HG02642 (cell line): ENCODE measurements at regions not wholly inside any gene's neighbourhood (a gene's known extent, or its start where the extent isn't known, plus 50 kb on each side); places are given as distances from the start of the nearest gene placed in this dataset.

Experiments
- ATAC-seq: cut with Tn5 transposase; IDR thresholded peaks from one replicate; pipeline ENCODE4 v1.9.1; 2021; ENCODE audit warnings: mild to moderate bottlenecking; ENCODE audit not compliant: unreplicated experiment, poor library complexity

DNA sequence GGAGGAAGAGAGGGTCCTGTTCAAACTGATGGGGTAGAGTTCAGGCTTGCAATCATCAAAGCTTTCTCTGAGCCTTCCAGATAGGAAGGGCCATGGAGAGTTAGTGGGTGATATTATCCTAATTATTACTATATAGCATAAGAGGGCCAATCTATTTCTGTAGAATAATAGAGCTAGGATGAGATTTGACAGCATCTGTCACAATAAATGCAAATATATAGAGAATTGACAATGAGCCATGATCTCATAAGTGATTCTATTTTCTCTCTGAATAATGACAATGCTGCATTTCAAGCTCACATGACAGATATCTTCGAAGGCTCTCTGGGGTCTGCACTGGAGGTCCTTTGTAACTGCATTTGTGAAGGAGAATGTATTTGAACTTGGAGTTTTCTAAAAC, 521.9 kb upstream of the CELF4 start:
- no peak for ATAC-seq

DNA sequence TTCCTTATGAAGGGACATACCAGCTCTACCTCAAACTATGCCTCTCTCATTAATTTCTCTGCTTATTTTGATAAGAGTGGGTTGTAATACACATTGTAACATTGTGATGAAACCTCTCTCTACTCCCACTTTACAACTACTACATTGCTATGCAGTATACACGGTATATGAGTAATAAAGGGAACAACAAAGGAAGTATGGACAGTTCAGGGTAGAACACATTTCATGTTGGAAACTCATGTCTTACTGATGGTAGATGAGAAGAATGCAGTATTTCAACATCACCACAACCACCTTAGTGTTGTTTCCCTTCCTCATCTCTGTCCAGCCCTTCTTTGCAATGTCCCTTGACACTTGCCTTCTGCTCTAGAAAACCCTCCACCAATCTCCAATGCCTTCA, 515.9 kb upstream of the CELF4 start:
- ATAC-seq, result no peak

DNA sequence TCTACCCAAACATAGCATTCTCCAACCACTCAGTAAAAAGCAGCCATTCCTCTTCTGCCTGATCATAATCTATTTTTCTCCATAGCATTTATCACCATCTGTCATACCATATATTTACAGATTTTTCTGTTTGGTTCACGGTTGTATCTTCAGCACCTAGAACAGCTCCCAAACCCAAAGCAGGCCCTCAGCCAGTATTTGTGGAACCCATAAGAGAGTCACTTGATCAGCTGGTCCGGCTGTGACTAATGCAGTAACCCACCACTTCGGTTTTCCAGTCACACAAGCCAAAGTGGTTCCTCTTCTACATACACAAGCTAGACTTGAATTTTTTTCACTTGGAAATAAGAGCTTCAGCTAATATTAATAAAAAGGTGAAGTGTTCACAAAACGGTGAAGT, 511.6 kb upstream of the CELF4 start:
- no peak for ATAC-seq

- no peak for ATAC-seq
Observed at GRCh38 chr18:38076346-38077070, 510.9 kb upstream of the CELF4 start.

- no peak for ATAC-seq
Observed at GRCh38 chr18:38074298-38074876, 508.8 kb upstream of the CELF4 start.

- ATAC-seq, result no peak
Observed at GRCh38 chr18:38067821-38068220, 502.2 kb upstream of the CELF4 start.

GRCh38 chr18:38067086-38067485, 501.5 kb upstream of the CELF4 start:
- ATAC-seq, result no peak

DNA sequence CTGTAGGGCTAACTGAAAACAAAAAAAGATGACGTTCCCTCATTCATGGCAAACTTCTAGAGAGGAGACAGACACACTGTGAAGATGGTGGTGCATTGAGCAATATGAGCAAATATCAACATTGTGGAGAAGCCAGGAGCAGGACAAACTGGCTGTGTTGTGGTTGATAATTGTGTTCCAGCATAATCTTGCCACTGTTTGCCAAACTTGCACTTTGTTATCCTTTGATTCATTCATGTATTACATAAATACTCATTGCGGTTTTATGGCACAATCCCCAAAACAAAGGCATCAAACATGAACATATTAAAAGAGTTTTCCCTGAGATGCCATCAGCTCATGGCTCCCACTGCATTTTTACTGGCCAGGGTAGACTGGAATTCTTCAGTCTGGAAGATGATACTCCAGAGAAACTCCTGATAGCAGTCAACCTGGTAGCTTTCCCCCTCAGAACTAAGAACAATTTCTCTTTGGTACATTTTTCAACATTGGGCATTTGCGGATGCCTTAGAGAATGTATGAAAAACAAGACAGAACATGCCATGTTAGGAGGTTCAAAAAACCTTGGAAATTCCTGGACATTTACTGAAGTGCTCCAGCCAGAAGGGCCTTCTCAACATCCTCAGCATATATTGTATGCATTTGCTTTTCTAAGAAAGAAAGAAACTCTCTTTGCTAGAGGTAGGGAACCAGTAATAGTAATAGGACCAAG, 487.4 kb upstream of the CELF4 start:
- no peak for ATAC-seq

DNA sequence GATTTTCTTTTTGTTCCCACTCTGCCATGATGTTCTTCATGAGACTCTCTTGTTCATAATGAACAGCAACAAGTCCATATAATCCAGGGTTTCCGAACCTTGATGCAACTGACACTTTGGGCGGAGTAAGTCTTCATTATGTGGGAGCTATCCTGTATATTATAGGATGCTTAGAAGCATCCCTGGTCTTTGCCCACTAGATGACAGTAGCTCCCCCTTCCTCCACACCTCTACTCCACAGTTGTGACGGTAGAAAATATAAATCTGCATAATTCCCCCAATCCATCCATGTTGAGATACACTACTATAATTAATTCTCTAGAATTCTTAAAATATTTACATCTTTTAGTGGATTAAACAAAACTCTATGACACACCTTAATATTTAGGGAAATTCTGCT, 482.2 kb upstream of the CELF4 start:
- no peak for ATAC-seq

GRCh38 chr18:38046651-38047050, 481.1 kb upstream of the CELF4 start:
- no peak for ATAC-seq

- ATAC-seq, result no peak
Observed at GRCh38 chr18:38045845-38046244, 480.2 kb upstream of the CELF4 start.

DNA sequence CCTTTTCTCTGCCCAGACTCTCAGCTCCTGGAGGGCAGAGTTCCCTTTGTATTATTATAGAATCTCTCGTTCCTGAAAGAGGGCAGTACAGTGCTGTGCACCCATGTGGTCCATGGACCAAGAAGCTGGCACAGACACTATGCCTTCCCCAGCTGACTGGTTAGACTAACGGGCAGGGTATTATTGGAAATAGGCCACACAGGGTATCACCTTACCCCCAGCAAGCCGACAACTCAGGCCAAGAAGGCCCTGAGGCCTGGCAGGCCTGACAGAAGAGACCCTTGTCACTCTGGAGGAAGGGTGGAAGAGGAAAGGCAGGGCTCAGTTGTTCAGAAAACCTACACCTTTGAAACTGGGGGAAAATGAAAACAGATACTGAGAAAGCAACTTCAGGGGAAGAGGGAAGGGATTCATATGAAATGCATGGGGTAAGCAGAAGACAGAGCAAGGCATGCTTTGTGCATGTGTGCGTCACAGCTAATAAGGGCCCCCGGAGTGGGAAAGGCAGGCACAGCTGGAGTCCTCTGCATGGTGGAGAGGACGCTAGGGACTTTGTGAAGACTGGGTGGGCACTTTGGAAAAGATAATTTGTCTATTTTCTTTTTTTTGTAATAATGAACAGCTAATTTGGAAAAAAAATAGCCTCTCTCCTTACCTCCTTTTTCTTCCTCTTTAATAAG, 476.8 kb upstream of the CELF4 start:
- ATAC-seq, result no peak

DNA sequence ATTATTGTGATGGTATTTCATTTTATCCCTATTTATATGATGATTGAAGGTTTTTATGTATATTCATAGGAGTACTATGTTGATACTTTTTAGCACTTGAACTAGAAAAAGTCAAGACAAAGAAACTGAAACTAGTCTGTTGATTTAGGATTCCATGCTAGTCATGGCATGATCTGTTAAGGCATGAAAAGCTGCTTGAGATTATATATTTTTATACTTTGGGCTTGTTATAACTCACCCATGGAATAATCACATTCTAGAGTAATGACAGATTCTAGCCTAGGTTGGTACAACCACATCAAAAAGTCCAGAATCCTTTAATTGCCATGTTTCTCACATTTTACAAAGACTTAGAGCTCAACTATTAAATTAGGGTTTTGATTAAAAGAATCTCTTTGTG, 472.6 kb upstream of the CELF4 start:
- no peak for ATAC-seq

DNA sequence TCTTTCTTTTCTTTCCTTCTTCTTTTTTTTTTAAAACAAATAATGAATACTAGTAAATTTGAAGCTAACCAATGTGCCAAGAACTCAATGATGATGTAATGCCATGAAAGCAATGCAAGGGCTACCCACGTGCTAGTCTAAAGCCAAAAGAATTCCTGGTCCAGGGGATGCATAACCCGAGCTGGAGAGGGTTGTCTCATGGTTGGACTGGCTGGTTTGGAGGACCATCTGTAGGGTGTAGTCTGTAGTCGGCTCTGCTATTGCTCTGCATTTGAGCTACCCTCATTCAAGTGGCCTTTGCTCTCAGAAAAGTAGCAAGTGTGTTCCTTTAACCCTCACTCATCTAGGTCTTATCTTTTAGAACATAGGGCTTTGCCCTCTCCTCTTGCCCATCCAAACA, 469.6 kb upstream of the CELF4 start:
- ATAC-seq, result no peak

DNA sequence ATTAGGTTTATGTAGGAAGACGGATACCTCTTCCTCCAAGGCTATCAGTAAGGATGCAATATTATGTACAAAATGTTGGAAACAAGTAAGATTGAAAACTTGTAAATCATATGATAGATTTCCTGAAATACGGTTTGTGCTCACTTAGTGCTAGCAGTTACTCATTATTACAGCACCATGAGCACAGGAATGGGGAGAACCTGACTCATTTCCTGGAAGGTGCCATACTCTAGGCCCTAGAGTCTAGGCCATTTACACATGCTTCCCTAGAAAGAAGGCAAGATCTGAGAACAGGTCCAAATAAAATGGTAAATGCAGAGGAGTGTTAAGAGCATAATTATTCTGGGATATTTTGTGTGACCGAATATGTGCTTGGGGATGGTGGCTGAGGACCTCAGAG, 467.7 kb upstream of the CELF4 start:
- ATAC-seq, result no peak

DNA sequence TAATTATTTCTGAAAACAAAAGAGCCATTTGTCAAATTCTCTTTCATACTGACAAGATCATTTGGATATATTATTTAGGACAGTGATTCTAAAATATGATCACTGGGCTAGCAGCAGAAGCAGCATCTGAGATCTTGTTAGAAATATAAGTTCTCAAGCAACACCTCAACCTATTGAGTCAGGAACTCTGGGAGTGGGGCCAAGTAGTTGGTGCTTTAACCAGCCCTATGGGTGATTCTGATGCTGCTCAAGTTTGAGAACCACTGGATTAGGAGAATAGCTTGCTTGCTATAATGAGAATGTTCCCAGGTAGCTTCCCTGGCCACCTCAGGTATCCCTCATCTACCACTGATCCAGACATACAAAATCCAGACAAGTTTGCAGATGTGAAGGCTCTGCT, 466.9 kb upstream of the CELF4 start:
- ATAC-seq, result no peak

DNA sequence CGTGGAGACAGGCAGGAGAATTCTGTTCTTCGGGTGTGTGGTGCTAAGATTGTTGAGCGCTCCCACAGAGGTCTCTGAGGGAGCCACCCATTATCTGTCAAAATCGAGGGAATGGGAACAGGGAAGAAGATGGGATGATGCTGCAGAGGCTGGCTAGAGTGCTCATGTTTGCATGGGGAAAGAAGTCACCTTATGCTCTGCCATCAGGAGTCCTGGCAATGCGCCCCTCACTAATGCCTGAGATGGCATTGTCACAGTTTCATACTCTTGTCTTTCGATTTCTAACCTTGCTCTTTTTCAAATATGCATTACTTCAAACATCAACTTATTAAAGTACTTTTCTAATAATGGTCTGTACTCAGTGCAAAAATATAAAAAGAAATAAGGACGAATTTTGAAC, 463.3 kb upstream of the CELF4 start:
- no peak for ATAC-seq

GRCh38 chr18:38025433-38026038, 459.9 kb upstream of the CELF4 start:
- no peak for ATAC-seq

DNA sequence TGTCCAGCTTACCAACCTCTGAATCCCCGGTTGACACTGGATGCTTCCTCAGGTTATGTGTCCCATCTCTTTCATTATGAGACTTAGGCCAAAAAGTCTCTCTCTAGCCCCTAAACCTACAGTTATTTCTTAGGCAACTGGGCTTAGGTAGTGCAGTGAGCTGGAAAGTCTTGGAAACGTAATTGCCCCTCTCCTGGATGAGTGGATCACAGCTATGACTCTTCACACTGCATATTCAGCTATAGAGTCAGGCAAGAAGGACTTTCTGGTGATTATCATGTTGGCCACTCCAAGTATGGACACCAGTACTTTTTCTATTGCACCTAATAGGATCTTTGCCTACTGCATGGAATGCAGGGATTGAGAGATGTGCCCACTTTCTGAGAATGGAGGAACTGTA, 458.3 kb upstream of the CELF4 start:
- ATAC-seq, result no peak

DNA sequence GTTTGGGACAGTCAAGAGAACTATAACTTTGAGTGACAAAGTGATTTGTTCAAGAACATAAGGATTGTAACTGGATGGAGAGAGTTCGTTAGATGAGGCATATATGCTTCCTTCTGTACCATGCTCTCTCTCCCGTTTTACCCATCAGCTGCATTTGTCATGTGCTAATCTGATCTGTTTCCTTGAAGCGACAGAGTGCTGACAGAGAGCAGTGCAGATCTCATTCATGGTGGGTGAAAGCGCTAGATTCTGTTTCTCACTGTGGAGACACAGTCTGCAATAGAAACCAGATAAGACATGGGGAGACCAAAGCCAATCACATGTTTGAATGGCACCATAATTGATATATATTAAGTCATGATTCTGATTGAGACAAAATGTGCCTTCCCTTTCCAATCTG, 456.6 kb upstream of the CELF4 start:
- ATAC-seq, result no peak

DNA sequence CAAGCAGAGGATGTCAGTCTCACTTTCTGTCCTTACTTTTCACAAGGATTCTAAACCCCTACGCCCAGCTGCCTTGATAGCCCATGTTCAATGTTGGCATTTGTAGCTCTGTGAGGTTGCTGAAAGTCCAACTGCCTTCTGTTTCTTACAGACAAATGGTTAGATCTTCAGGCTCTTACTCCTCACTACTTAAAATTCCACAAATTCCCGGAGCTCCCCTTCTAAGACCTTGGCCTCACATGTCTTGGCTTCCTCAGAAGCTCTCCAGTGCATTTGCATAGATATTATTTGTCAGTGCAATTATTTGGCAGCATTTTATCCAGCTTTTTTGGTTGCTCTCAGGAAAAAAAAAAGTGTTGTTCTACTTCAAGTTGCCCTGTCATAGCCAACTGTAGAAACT, 453.7 kb upstream of the CELF4 start:
- no peak for ATAC-seq
